ENCODE measurements at regions not wholly inside any gene's neighbourhood (a gene's known extent, or its start where the extent isn't known, plus 50 kb on each side); places are given as distances from the start of the nearest gene placed in this dataset.
A peak's percentile ranks its signal among the peaks of the same experiment; 100 is the strongest.

DNA sequence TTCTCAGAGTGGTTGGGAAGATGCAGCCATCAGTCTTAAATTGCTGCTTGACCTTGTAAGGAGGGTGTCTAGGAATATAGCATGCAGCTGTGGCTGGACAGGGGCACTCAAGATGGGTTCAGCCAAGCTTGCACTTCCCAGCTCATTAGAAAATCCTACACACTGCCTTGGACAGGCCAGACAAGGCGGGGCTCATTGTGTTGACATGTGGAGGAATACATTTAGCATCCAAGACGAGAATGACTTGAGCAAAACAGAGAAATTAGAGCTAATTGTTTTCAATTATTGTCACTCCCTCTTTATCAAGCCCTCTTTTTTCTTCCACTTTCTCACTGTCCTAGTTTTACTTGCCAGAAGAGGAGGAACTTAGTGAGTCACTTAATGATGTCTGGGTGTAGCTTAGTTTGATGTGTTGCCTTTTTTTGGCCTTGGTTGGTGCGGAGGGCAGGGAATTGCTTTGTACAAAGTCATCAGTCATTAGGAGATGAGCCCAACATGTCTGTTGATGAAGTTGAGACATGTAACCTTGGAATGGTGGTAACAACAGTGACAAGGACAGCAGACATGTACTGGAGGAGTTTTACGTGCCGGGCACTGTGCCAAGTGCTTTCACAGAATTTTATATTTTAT lies 1219.3 kb upstream of the WWC1 start:
- no peak overlapping the region for H3K27ac ChIP-seq
- 31 to 38% (median 33%) methylated on average over 5 of the region's 5 CpGs for WGBS, 4 donors
- H3K4me1 ChIP-seq (replicated peaks in 1 of 2), result no peaks in the 10 kb centered on the region
- TF ChIP-seq, protein P1, sequence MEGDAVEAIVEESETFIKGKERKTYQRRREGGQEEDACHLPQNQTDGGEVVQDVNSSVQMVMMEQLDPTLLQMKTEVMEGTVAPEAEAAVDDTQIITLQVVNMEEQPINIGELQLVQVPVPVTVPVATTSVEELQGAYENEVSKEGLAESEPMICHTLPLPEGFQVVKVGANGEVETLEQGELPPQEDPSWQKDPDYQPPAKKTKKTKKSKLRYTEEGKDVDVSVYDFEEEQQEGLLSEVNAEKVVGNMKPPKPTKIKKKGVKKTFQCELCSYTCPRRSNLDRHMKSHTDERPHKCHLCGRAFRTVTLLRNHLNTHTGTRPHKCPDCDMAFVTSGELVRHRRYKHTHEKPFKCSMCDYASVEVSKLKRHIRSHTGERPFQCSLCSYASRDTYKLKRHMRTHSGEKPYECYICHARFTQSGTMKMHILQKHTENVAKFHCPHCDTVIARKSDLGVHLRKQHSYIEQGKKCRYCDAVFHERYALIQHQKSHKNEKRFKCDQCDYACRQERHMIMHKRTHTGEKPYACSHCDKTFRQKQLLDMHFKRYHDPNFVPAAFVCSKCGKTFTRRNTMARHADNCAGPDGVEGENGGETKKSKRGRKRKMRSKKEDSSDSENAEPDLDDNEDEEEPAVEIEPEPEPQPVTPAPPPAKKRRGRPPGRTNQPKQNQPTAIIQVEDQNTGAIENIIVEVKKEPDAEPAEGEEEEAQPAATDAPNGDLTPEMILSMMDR (IDR thresholded peaks at IDR 0.05), result no peak
- TF ChIP-seq POLR2A (IDR thresholded peaks at IDR 0.05), result no peak
- peak; percentile 21 to 57 (median 53) for DNase-seq
- no peaks in the 10 kb centered on the region for H3K27me3 ChIP-seq
- no peaks in the 10 kb centered on the region for H3K36me3 ChIP-seq (replicated peaks in 1 of 2)
- intact Hi-C loops (cut with DNase I), result no loop called here
- H3K9me3 ChIP-seq (replicated peaks in 1 of 3), result no peaks in the 10 kb centered on the region
- no peak overlapping the region for H3K4me3 ChIP-seq

DNA sequence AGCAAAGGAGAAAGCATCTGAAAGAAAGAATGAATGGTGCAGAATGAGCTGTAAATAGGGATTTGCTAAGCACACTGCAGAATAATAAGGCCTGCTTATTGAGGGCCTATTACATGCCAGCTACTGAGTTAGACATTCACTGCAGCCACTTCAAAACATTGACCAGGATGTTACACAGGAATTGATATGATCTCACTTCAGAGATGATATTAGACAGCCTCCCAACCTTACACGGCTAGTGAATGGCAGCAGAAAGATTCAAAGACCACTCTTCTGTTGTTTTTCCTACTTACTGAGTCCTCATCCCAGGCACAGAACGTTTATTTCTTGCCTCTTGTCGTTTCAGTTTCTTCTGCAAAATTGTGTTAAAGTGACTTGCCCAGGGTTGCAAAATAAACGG lies 1209.9 kb upstream of the WWC1 start:
- H3K9me3 ChIP-seq (replicated peaks in 1 of 3), result no peaks in the 10 kb centered on the region
- no peak for DNase-seq
- H3K27ac ChIP-seq, result no peak overlapping the region
- no peaks in the 10 kb centered on the region for H3K27me3 ChIP-seq
- WGBS, 4 donors, result 31 to 48% (median 40%) methylated on average over 4 of the region's 4 CpGs
- intact Hi-C loops (cut with DNase I), result no loop called here
- TF ChIP-seq, protein P1 (IDR thresholded peaks at IDR 0.05), result no peak
- no peak for TF ChIP-seq POLR2A (IDR thresholded peaks at IDR 0.05)
- no peaks in the 10 kb centered on the region for H3K36me3 ChIP-seq (replicated peaks in 1 of 2)
- H3K4me1 ChIP-seq (replicated peaks in 1 of 2), result no peaks in the 10 kb centered on the region
- no peak overlapping the region for H3K4me3 ChIP-seq

DNA sequence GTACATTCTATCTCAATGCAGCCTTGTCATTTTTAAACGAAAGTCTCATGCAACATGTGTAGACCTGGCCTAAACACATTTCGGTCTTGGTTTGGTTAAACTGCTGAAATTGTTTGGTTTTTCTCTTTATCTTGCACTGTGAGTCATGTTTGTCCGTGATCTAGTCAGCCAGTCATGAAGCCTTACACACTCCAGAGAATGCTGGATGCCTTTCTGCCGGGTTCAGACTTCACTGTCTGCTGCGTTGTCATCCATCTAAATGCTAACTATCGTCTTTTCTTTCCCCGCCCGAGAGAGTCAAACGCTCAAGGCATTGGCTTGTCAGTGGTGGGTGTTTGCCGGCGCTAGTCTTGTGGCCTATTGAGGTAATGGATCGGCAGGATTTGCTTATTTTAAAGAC lies 1194.6 kb upstream of the WWC1 start:
- WGBS, 4 donors, result 59 to 81% (median 66%) methylated on average over 12 of the region's 12 CpGs
- Histone ChIP-seq H3K27ac (no peak overlapping the region), H3K4me1 (replicated peaks in 1 of 2) (no peaks in the 10 kb centered on the region)

DNA sequence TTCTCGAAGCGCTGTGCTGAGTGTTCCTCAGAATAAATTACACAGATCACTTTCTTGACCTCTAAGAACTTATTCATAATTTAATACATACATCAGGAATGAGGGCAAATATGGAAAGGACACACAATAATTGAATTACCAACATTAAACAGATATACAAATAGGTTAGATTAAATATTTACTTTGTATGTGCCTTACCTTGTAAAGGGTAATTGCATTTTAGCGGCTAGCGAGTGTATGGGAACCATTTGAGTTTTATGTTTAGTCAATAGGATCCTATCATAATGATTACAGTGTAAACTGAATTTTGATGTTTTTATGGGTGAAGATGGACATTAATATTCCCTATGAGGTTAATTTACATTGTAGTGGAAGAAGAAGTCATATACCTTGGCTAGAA lies 1187.1 kb upstream of the WWC1 start:
- TF ChIP-seq POLR2A (IDR thresholded peaks at IDR 0.05), result no peak
- TF ChIP-seq, protein P1 (IDR thresholded peaks at IDR 0.05), result no peak
- WGBS, 4 donors, result 85 to 90% (median 86%) methylated on average over 4 of the region's 4 CpGs
- DNase-seq, result no peak
- no peak overlapping the region for H3K4me3 ChIP-seq
- no peak overlapping the region for H3K27ac ChIP-seq
- intact Hi-C loops (cut with DNase I), result no loop called here
- H3K36me3 ChIP-seq (replicated peaks in 1 of 2), result no peaks in the 10 kb centered on the region
- H3K4me1 ChIP-seq (replicated peaks in 1 of 2), result no peaks in the 10 kb centered on the region
- H3K9me3 ChIP-seq (replicated peaks in 1 of 3), result no peaks in the 10 kb centered on the region
- no peaks in the 10 kb centered on the region for H3K27me3 ChIP-seq

More for the DNA sequence above, 1194.6 kb upstream of the WWC1 start:
- Histone ChIP-seq H3K27me3 (no peaks in the 10 kb centered on the region), H3K9me3 (replicated peaks in 1 of 3) (no peaks in the 10 kb centered on the region), H3K36me3 (replicated peaks in 1 of 2) (no peaks in the 10 kb centered on the region), H3K4me3 (no peak overlapping the region)
- no peak for TF ChIP-seq POLR2A (IDR thresholded peaks at IDR 0.05)
- TF ChIP-seq, protein P1 (IDR thresholded peaks at IDR 0.05), result no peak
- no peak for DNase-seq
- intact Hi-C loops (cut with DNase I), result no loop called here
